Mammary epithelial cell (primary cell): ENCODE measurements at regions not wholly inside any gene's neighbourhood (a gene's known extent, or its start where the extent isn't known, plus 50 kb on each side); places are given as distances from the start of the nearest gene placed in this dataset.

Experiments
- EZH2 ChIP-seq: IDR thresholded peaks from 2 replicates; pipeline ENCODE4 v1.6.1; 2012; ENCODE audit warnings: low read length, inconsistent platforms, borderline replicate concordance
- TF ChIP-seq, protein P1 (sequence below), 2 donors: IDR thresholded peaks in 1 of 2; conservative IDR thresholded peaks in 1 of 2; 2 replicates each; pipeline ENCODE4 v1.5.1; 2011 to 2012; ENCODE audit warnings: inconsistent platforms in 2 of 2, low read length in 2 of 2, mild to moderate bottlenecking in 2 of 2, control low read depth in 1 of 2, low read depth in 1 of 2; ENCODE audit not compliant: insufficient read depth in 1 of 2; ENCODE audit errors: extremely low read depth in 1 of 2

- TF ChIP-seq, protein P1, sequence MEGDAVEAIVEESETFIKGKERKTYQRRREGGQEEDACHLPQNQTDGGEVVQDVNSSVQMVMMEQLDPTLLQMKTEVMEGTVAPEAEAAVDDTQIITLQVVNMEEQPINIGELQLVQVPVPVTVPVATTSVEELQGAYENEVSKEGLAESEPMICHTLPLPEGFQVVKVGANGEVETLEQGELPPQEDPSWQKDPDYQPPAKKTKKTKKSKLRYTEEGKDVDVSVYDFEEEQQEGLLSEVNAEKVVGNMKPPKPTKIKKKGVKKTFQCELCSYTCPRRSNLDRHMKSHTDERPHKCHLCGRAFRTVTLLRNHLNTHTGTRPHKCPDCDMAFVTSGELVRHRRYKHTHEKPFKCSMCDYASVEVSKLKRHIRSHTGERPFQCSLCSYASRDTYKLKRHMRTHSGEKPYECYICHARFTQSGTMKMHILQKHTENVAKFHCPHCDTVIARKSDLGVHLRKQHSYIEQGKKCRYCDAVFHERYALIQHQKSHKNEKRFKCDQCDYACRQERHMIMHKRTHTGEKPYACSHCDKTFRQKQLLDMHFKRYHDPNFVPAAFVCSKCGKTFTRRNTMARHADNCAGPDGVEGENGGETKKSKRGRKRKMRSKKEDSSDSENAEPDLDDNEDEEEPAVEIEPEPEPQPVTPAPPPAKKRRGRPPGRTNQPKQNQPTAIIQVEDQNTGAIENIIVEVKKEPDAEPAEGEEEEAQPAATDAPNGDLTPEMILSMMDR (conservative IDR thresholded peaks at IDR 0.05 in 1 of 2, IDR thresholded peaks at IDR 0.05 in 1 of 2; ENCODE audit: extremely low read depth in 1 of 2, insufficient read depth in 1 of 2, low read depth in 1 of 2, low read length in 2 of 2) = no peak
- no peak for TF ChIP-seq EZH2
Measured at GRCh38 chr5:167629634-167630033, 661.8 kb upstream of the WWC1 start.
